GM18517 (cell line): ENCODE measurements at regions not wholly inside any gene's neighbourhood (a gene's known extent, or its start where the extent isn't known, plus 50 kb on each side); places are given as distances from the start of the nearest gene placed in this dataset.
"Not testable (repeated sequence)": the region's sequence is repeated elsewhere in the genome, so short reads cannot be mapped to it uniquely, and the experiment has no call there.

ENCODE experiments used
- ATAC-seq: cut with Tn5 transposase; IDR thresholded peaks from one replicate; pipeline ENCODE4 v1.9.1; 2021; ENCODE audit warnings: mild to moderate bottlenecking, moderate library complexity; ENCODE audit not compliant: unreplicated experiment

DNA sequence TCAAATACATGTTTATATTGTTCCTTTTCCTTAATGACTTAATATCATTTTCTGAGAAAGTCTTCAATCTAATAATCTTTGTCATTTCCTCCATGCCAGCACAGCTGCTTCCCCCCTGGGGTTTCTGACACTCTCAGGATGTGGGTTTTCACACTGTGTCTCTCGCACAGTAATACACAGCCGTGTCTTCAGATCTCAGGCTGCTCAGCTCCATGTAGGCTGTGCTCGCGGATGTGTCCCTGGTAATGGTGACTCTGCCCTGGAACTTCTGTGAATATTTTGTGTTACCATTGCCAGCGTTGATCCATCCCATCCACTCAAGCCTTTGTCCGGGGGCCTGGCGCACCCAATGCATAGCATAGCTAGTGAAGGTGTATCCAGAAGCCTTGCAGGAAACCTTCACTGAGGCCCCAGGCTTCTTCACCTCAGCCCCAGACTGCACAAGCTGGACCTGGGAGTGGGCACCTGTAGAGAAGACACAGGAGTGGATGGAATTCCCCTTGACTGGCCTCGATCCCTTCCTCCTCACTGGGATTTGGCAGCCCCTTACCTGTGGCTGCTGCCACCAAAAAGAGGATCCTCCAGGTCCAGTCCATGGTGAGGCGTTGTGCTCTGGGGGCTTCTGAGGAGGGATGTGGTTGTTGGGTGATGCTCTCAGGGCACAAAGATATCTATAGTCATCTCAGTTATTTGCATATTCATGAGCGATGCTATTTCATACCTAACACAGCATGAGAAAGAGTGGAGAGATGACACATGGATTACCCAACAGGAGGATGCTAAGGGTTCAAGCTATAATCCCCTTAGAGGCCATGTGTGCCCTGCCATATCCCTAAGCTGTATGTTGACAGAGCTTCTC is 478.8 kb downstream of the TMEM121 start:
- ATAC-seq: not testable (repeated sequence)

DNA sequence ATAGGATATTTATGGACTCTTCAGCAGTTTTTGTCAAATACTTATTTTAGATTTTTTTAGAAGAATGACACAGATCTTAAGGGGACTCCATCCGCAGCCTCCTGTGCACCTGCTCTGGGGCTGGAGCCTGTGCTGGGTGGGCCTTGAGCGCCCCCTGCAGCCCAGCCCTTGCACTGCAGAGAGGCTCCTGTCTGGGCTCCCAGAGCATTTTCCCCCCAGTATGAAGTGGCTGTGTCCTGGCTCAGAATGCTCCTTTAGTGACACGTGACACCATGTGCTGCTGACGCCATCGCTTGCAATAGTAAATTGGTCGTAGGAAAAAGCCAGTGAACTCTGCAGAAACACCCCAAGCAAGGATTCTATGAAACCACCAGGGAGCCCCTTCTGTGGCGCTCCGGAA is 479.7 kb downstream of the TMEM121 start:
- ATAC-seq: not testable (repeated sequence)

GRCh38 chr14:106006716-106007115 is 480.3 kb downstream of the TMEM121 start:
- not testable (repeated sequence) for ATAC-seq

- ATAC-seq: no peak
These were observed 484.4 kb downstream of the TMEM121 start for GRCh38 chr14:106010783-106011182.

DNA sequence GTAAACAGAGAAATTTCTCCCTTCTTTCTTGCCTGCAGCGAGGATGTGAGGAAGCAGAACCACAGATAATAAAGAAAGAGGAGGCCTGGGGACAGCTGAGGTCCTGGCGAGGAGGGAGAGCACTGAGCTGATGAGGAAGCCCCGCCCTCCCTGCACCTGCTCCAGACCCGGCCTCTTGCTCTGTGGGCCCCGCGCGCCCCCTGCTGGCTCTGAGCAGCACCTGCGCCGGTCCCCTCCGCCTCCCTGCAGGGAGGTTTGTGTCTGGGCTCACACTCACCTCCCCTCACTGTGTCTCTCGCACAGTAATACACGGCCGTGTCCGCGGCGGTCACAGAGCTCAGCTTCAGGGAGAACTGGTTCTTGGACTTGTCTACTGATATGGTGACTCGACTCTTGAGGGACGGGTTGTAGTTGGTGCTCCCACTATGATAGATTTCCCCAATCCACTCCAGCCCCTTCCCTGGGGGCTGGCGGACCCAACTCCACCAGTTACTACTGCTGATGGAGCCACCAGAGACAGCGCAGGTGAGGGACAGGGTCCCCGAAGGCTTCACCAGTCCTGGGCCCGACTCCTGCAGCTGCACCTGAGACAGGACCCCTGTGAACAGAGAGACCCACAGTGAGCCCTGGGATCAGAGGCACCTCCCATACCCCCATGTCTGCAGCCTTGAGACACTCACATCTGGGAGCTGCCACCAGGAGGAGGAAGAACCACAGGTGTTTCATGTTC is 485.4 kb downstream of the TMEM121 start:
- not testable (repeated sequence) for ATAC-seq

- ATAC-seq: not testable (repeated sequence)
These were observed 486.0 kb downstream of the TMEM121 start for GRCh38 chr14:106012361-106012725.

DNA sequence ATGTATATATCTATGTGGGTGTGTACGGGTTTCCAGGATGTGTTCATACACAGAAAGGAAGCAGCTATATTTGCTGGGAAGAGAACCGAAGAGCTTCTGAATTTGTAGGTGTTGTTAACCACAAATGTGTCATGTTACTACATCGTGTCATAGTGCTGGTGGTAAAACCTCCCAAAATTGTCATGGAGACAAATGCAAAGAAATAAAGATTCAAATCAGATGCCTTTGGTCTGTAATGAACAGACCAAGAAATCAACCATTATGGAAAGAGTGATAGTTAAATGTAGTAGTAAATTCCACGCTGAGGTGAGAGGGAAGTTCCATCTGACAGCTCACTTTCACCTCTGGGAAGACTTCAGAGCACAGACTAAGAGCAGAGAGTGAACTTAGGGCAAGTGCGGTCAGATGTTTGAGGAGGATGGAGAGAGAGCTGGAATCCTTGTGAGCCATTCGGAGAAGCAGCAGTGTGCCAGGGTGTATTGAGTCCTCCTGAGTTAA is 487.5 kb downstream of the TMEM121 start:
- no peak for ATAC-seq

DNA sequence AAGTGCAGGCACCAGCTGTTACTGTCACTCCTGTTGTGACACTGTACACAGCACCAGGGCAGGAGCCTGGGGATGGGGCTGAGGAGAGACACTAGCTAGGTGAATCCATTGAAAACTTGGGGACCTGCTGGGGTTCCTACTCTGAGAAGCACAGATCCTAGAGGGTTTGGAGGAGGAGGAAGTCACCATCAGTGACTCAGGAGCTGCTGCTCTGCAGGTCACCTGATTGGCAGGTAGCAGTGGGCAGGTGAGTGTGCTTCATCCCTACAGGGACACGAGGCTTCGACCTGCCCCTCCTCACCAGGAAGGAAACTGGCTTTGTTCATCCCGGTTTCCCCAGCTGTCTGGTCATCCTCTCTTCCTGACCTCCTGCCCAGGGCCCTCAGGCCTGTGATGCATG is 491.6 kb downstream of the TMEM121 start:
- ATAC-seq: not testable (repeated sequence)

DNA sequence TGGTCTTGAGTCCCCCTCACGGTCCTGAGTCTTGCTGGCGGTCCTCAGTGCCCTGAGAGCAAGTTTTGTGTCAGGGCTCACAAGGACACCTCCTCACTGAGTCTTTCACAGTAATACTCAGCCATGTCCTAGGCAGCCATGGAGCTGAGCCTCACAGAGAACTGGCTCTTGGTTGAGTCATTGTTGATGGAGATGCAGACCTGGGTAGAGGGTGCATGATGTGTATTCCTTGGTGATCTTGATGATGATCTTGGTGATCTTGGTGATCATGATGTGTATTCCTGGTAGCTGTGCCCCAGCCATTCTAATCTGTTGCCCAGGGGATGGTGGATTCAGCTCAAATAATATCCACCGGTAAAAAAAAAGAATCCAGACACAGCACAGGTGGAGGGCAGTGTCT is 495.4 kb downstream of the TMEM121 start:
- ATAC-seq: no peak

DNA sequence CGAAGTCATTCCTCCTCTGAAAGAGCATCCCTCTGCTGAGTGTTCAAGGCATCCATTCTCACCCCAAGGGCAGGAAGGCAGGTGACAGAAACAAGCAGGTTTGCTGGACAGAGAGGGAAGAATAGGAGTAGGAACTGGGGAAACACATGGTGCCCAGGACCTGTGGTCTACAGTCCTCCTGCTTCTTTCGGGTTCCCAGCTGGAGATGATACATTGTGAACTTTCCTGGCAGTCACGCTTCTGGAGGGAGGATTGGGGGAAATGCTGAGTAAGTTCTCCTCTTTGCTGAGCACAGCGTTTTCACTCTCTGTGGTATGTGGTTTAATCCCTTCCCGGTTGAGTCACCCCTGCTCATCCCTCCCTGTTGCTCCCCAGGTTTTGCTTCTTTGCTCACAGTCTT is 496.3 kb downstream of the TMEM121 start:
- ATAC-seq: not testable (repeated sequence)

DNA sequence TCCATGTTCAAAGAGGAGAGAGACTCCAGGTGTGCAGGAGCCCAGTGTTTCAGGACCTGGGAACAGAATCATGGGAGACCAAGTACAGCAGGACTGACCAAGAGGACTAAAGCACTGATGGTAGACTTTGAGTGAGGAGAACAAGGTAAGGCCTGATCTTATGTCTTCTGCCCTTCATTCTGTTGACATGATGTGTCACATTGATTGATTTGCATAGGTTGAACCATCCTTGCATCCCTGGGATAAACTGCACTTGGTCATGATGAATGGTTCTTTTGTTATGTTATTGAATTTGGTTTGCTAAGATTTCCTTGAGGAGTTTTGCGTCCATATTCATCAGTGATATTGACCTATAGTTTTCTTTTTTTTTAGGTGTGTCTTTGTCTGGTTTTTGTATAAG is 497.0 kb downstream of the TMEM121 start:
- no peak for ATAC-seq

GRCh38 chr14:106024983-106025604 is 498.7 kb downstream of the TMEM121 start:
- no peak for ATAC-seq

- ATAC-seq: no peak
These were observed 499.6 kb downstream of the TMEM121 start for GRCh38 chr14:106026026-106026425.

DNA sequence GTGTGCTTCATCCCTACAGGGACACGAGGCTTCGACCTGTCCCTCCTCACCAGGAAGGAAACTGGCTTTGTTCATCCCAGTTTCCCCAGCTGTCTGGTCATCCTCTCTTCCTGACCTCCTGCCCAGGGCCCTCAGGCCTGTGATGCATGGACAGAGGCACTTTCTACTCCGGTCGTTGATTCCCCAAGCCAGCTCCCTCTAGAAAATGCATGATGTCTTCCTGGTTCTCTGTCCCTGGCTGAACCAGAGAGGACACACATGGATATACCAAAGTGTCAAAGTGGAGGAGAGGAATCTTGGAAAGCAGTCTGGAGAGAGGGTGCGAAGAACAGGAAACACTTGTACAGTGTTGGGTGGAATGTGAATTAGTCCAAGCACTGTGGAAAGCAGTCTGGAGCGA is 501.4 kb downstream of the TMEM121 start:
- ATAC-seq: not testable (repeated sequence)

- ATAC-seq: no peak
These were observed 503.6 kb downstream of the TMEM121 start for GRCh38 chr14:106029959-106030358.

DNA sequence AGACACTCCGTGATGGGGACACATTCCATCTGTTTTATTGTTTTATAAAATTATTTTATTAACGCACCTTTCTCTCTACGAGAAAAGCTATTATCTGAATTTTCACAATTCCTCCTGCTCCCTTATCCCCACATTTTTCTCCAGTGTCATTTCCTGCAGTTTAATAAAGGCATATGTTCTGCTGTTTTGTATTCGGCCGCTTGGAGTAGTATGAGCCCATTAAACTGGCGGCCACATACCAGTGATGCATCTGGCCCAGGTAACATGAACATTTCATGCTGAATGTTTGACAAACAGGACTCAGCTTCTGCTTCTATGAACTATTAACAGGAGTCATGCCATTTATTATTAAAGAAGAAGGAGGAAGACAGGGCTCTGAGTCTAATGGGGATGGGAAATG is 511.0 kb downstream of the TMEM121 start:
- no peak for ATAC-seq

DNA sequence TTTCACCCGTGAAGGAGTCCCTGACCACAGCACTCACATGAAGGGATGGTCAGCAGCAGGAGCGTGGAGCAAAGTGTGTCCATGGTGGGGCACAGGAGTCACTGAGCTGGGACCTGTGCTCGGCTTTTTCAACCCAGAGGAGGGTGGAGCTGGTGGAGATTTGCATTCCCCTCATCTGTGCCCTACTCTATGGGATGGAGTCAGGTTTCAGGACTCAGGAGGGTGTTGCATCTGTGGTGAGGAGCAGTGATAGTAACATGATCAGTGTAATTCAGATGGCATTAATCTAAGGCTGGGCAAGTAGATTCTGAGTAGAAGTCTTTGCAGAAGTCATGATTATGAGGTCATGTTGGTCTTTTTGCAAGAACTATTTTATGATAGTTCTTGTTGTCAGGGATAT is 511.9 kb downstream of the TMEM121 start:
- no peak for ATAC-seq

GRCh38 chr14:106039400-106039799 is 513.0 kb downstream of the TMEM121 start:
- ATAC-seq: no peak

DNA sequence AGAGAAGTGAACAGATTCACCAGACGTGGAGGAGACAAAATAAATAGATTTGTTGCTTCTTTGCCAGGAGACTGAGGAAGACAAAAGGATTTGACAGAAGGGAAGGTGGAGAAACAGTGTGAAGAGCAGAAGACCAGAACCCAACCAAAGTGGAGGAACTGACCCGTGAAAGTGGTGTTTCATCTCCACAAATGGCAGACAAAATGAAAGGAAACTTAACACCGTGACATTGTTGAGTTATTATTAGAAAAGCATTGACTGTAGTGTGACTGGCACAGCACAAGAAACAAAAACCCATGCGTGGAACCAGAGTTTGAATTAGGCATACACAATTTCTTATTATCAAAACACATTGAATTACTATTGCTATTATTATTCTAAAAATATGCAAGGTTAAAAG is 518.1 kb downstream of the TMEM121 start:
- ATAC-seq: no peak

DNA sequence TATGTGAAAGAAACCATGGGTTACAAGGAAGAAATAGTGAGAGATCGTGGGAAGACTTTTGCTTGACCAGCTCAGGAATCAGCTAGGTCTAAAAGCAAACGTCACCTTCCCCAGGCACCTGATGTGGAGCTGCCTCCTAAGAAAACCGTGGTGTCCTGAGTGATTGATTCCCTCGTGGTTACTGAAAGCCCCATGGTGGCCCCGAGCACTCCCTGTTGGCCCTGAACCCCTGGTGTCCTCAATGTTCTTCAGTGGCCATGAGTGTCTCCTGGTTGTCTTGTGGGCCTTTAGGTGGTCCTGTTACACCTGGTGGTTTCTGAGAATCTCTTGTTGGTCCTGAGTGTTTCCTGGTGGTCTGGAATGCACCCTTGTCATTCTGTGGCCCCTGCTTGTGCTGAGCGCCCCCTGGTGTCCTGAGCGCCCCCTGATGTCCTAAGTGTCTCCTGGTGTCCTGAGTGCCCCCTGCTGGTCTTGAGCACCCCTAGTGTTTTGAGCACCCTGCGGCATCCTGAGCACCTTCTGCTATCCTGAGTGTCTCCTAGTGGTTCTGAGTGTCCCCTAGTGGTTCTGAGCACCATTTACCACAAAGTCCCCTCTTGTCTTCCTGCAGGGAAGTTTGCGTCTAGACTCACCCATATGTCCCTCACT is 518.7 kb downstream of the TMEM121 start:
- peak; percentile 65 for ATAC-seq

GRCh38 chr14:106051796-106052195 is 525.4 kb downstream of the TMEM121 start:
- no peak for ATAC-seq
